Activated naive CD4-positive, alpha-beta T cell treated with anti-CD3 and anti-CD28 coated beads for 36 hours (primary cell): ENCODE measurements at regions not wholly inside any gene's neighbourhood (a gene's known extent, or its start where the extent isn't known, plus 50 kb on each side); places are given as distances from the start of the nearest gene placed in this dataset.

ENCODE experiments used
- CTCF ChIA-PET: fragments of 350-600 bp; sonication (Branson Sonifier 250); formaldehyde crosslinking; loops from one replicate; lab custom pipeline; 2021; ENCODE audit warnings: antibody characterized with exemption; lab: Charles Lee
- DNase-seq: peaks from one replicate; pipeline ENCODE4 v3.0.0-alpha.2; 2020
- H3K27ac Mint-ChIP-seq: one replicate; pipeline ENCODE4 v1.8.0; 2021; ENCODE audit warnings: mild to moderate bottlenecking, mixed read lengths
- H3K27me3 Mint-ChIP-seq: one replicate; pipeline ENCODE4 v1.8.0; 2021; ENCODE audit warnings: low read depth, mixed read lengths
- H3K36me3 Mint-ChIP-seq: one replicate; pipeline ENCODE4 v1.8.0; 2021; ENCODE audit warnings: low read depth, mixed read lengths
- H3K4me1 Mint-ChIP-seq: one replicate; pipeline ENCODE4 v1.8.0; 2021; ENCODE audit warnings: low read depth, mixed read lengths
- H3K4me3 Mint-ChIP-seq: one replicate; pipeline ENCODE4 v1.8.0; 2021; ENCODE audit warnings: mild to moderate bottlenecking, moderate library complexity, mixed read lengths
- H3K9me3 Mint-ChIP-seq: one replicate; pipeline ENCODE4 v1.8.0; 2021; ENCODE audit warnings: mixed read lengths
- intact Hi-C: fragments of 100-400 bp; cut with micrococcal nuclease; formaldehyde crosslinking; loops from one replicate; pipeline ENCODE4 v1.15.1; 2023

GRCh38 chr7:52980129-52980528 is 55.3 kb upstream of the POM121L12 start:
- H3K9me3 Mint-ChIP-seq: peaks cover 18% of the 10 kb centered on the region
- intact Hi-C loops: no loop called here

GRCh38 chr7:52973126-52973525 is 62.3 kb upstream of the POM121L12 start:
- Mint-ChIP-seq H3K27ac (no peak overlapping the region), H3K9me3 (peaks cover 6% of the 10 kb centered on the region), H3K4me1 (no peaks in the 10 kb centered on the region), H3K4me3 (no peak overlapping the region), H3K36me3 (no peaks in the 10 kb centered on the region), H3K27me3 (no peaks in the 10 kb centered on the region)
- intact Hi-C loops: no loop called here
- CTCF ChIA-PET: no interaction called here
- no peak for DNase-seq

More at GRCh38 chr7:52980129-52980528, 55.3 kb upstream of the POM121L12 start:
- Mint-ChIP-seq H3K27ac (no peak overlapping the region), H3K4me3 (no peak overlapping the region), H3K27me3 (no peaks in the 10 kb centered on the region), H3K36me3 (no peaks in the 10 kb centered on the region), H3K4me1 (no peaks in the 10 kb centered on the region)
- no peak for DNase-seq
- CTCF ChIA-PET: no interaction called here

- H3K4me3 Mint-ChIP-seq: no peak overlapping the region
- H3K36me3 Mint-ChIP-seq: no peaks in the 10 kb centered on the region
- peaks cover 7% of the 10 kb centered on the region for H3K9me3 Mint-ChIP-seq
- CTCF ChIA-PET: interaction anchor here (0.6 kb wide), 1 partner anchor 514 kb away, joined by 3 read pairs; no protein-coding TSS in a partner anchor
- intact Hi-C loops: no loop called here
- no peak overlapping the region for H3K27ac Mint-ChIP-seq
- DNase-seq: no peak
- H3K27me3 Mint-ChIP-seq: no peaks in the 10 kb centered on the region
- H3K4me1 Mint-ChIP-seq: no peaks in the 10 kb centered on the region
Observed at GRCh38 chr7:52962402-52963076, 72.9 kb upstream of the POM121L12 start.

- peaks cover 7% of the 10 kb centered on the region for H3K9me3 Mint-ChIP-seq
- no peaks in the 10 kb centered on the region for H3K4me1 Mint-ChIP-seq
- H3K27me3 Mint-ChIP-seq: no peaks in the 10 kb centered on the region
- intact Hi-C loops: no loop called here
- CTCF ChIA-PET: no interaction called here
- no peak overlapping the region for H3K4me3 Mint-ChIP-seq
- no peak overlapping the region for H3K27ac Mint-ChIP-seq
- no peaks in the 10 kb centered on the region for H3K36me3 Mint-ChIP-seq
- DNase-seq: no peak
Observed at GRCh38 chr7:52961084-52961483, 74.3 kb upstream of the POM121L12 start.

GRCh38 chr7:52959878-52960660 is 75.4 kb upstream of the POM121L12 start:
- no peaks in the 10 kb centered on the region for H3K4me1 Mint-ChIP-seq
- DNase-seq: no peak
- H3K4me3 Mint-ChIP-seq: no peak overlapping the region
- H3K9me3 Mint-ChIP-seq: peaks cover 11% of the 10 kb centered on the region
- H3K27ac Mint-ChIP-seq: no peak overlapping the region
- CTCF ChIA-PET: no interaction called here
- no peaks in the 10 kb centered on the region for H3K27me3 Mint-ChIP-seq
- intact Hi-C loops: no loop called here
- no peaks in the 10 kb centered on the region for H3K36me3 Mint-ChIP-seq

- no peak overlapping the region for H3K4me3 Mint-ChIP-seq
- no peaks in the 10 kb centered on the region for H3K36me3 Mint-ChIP-seq
- intact Hi-C loops: no loop called here
- CTCF ChIA-PET: no interaction called here
- DNase-seq: no peak
- no peaks in the 10 kb centered on the region for H3K27me3 Mint-ChIP-seq
- H3K9me3 Mint-ChIP-seq: peaks cover 16% of the 10 kb centered on the region
- no peaks in the 10 kb centered on the region for H3K4me1 Mint-ChIP-seq
- no peak overlapping the region for H3K27ac Mint-ChIP-seq
Observed at GRCh38 chr7:52959336-52959735, 76.1 kb upstream of the POM121L12 start.

- H3K27ac Mint-ChIP-seq: no peak overlapping the region
- H3K36me3 Mint-ChIP-seq: no peaks in the 10 kb centered on the region
- H3K4me3 Mint-ChIP-seq: no peak overlapping the region
- CTCF ChIA-PET: no interaction called here
- DNase-seq: no peak
- H3K27me3 Mint-ChIP-seq: no peaks in the 10 kb centered on the region
- peaks cover 16% of the 10 kb centered on the region for H3K9me3 Mint-ChIP-seq
- no peaks in the 10 kb centered on the region for H3K4me1 Mint-ChIP-seq
- intact Hi-C loops: no loop called here
Observed at GRCh38 chr7:52958621-52959140, 76.8 kb upstream of the POM121L12 start.

- intact Hi-C loops: no loop called here
- H3K9me3 Mint-ChIP-seq: peaks cover 12% of the 10 kb centered on the region
- no peak for DNase-seq
- H3K36me3 Mint-ChIP-seq: no peaks in the 10 kb centered on the region
- no peaks in the 10 kb centered on the region for H3K4me1 Mint-ChIP-seq
- CTCF ChIA-PET: interaction anchor here (0.6 kb wide), 1 partner anchor 186 kb away, joined by 3 read pairs; no protein-coding TSS in a partner anchor
- H3K4me3 Mint-ChIP-seq: no peak overlapping the region
- H3K27me3 Mint-ChIP-seq: no peaks in the 10 kb centered on the region
- no peak overlapping the region for H3K27ac Mint-ChIP-seq
Observed at GRCh38 chr7:52956379-52956915, 79.0 kb upstream of the POM121L12 start.

GRCh38 chr7:52955522-52955921 is 79.9 kb upstream of the POM121L12 start:
- no peaks in the 10 kb centered on the region for H3K27me3 Mint-ChIP-seq
- no peaks in the 10 kb centered on the region for H3K36me3 Mint-ChIP-seq
- H3K27ac Mint-ChIP-seq: no peak overlapping the region
- DNase-seq: no peak
- no peak overlapping the region for H3K4me3 Mint-ChIP-seq
- intact Hi-C loops: no loop called here
- H3K4me1 Mint-ChIP-seq: no peaks in the 10 kb centered on the region
- CTCF ChIA-PET: no interaction called here
- H3K9me3 Mint-ChIP-seq: peaks cover 12% of the 10 kb centered on the region

GRCh38 chr7:52944921-52945320 is 90.5 kb upstream of the POM121L12 start:
- CTCF ChIA-PET: no interaction called here

GRCh38 chr7:52940481-52940880 is 95.0 kb upstream of the POM121L12 start:
- DNase-seq: no peak
- Mint-ChIP-seq H3K4me3 (no peak overlapping the region), H3K4me1 (no peaks in the 10 kb centered on the region), H3K9me3 (peaks cover 11% of the 10 kb centered on the region), H3K27ac (no peak overlapping the region), H3K27me3 (no peaks in the 10 kb centered on the region), H3K36me3 (no peaks in the 10 kb centered on the region)
- CTCF ChIA-PET: no interaction called here
- intact Hi-C loops: no loop called here

More at GRCh38 chr7:52944921-52945320, 90.5 kb upstream of the POM121L12 start:
- H3K36me3 Mint-ChIP-seq: no peaks in the 10 kb centered on the region
- peaks cover 7% of the 10 kb centered on the region for H3K9me3 Mint-ChIP-seq
- H3K27ac Mint-ChIP-seq: no peak overlapping the region
- H3K4me1 Mint-ChIP-seq: no peaks in the 10 kb centered on the region
- H3K27me3 Mint-ChIP-seq: no peaks in the 10 kb centered on the region
- intact Hi-C loops: no loop called here
- H3K4me3 Mint-ChIP-seq: no peak overlapping the region
- no peak for DNase-seq

- Mint-ChIP-seq H3K36me3 (no peaks in the 10 kb centered on the region), H3K9me3 (peaks cover 18% of the 10 kb centered on the region), H3K4me3 (no peak overlapping the region), H3K27ac (no peak overlapping the region), H3K4me1 (no peaks in the 10 kb centered on the region), H3K27me3 (no peaks in the 10 kb centered on the region)
- intact Hi-C loops: no loop called here
- no peak for DNase-seq
- CTCF ChIA-PET: no interaction called here
Observed at GRCh38 chr7:52938455-52939133, 96.8 kb upstream of the POM121L12 start.
